ENCODE measurements at regions not wholly inside any gene's neighbourhood (a gene's known extent, or its start where the extent isn't known, plus 50 kb on each side); places are given as distances from the start of the nearest gene placed in this dataset.

GRCh38 chr20:22217712-22218352, 366.5 kb downstream of the FOXA2 start (continued):
- TF ChIP-seq SRF (IDR thresholded peaks at IDR 0.05; ENCODE audit: low read depth, low read length) (no peak), ATF2 (IDR thresholded peaks at IDR 0.05; ENCODE audit: low read length) (no peak), JUN (IDR thresholded peaks at IDR 0.05; ENCODE audit: low read depth, low read length) (no peak)

All from H1 (cell line).